ENCODE measurements at regions not wholly inside any gene's neighbourhood (a gene's known extent, or its start where the extent isn't known, plus 50 kb on each side); places are given as distances from the start of the nearest gene placed in this dataset.

DNA sequence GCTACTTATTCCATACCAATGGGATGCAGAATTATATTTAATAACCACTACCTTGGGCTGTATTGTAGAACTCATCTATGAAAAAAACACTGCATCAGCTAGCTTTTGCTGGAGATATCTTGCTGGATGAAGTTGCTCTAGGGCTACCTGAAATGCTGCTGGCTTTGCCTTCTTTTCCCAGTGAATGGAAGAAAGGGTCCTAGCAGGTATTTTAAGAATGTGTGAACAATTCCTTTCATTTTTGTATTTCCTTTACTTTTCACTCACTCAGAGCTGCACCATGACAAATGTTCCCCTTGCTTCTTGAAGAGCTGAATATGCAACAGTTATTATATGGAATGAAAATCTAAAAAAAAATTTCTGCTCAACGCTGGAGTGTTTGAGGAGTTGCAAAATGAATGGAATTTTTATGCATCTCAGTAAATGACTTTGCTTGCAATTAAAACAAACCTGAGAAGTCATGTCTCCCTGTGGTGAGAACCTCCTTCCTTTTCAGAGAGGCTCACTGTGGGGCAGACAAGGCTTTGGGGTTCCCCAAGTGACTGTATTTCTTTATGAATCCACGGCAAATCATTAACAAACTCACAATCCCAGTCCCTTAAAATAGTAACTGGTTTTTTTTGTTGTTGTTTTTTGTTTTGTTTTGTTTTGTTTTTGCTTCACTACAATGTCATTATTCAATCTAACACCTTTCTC, 566.8 kb upstream of the KIRREL3 start:
- DNase-seq: no peak

GRCh38 chr11:127564810-127565209, 564.2 kb upstream of the KIRREL3 start:
- DNase-seq: no peak

- DNase-seq: no peak
Observed at GRCh38 chr11:127559978-127560377, 559.4 kb upstream of the KIRREL3 start.

- DNase-seq: no peak
Observed at GRCh38 chr11:127552446-127552845, 551.9 kb upstream of the KIRREL3 start.

- DNase-seq: no peak
Observed at GRCh38 chr11:127531167-127531566, 530.6 kb upstream of the KIRREL3 start.

GRCh38 chr11:127528297-127528696, 527.7 kb upstream of the KIRREL3 start:
- no peak for DNase-seq

DNA sequence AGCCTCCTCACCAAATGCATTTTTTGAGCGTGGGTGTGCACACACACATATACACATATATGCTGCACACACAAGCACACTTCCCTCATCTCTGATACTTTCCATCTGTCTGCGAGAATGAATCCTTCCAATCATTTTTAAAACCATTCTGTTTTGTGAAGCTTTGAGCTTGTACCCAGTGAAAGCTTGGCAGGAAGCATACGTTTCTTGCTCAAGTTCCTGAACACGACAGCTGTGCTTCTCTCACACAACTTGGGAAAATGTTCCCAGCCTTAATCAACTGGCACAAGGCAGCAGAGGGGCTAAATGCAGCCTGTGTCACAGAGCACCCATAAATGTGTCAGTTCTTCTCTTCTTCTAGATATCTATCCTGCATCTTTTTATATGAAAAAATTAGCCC, 524.0 kb upstream of the KIRREL3 start:
- DNase-seq: no peak

DNA sequence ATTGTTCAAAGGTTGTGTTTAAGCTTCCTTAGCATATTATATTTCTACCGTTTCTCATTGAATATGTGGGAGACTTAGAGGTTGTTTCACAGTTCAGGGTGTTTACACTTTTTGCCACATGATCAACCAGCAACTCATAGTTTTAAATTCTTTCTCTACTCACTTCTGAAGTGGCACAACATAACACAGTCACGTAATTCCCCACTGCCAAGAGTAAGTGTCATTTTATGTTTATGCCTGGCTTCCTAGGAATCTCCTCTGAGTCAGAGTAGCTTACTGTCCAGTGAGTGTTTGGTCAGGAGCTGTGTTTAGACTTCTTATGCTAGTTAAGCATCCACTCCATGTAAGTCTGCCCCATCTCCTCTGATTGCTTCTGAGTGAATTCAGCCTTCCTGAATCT, 520.8 kb upstream of the KIRREL3 start:
- no peak for DNase-seq

- DNase-seq: no peak
Observed at GRCh38 chr11:127507851-127508250, 507.3 kb upstream of the KIRREL3 start.

DNA sequence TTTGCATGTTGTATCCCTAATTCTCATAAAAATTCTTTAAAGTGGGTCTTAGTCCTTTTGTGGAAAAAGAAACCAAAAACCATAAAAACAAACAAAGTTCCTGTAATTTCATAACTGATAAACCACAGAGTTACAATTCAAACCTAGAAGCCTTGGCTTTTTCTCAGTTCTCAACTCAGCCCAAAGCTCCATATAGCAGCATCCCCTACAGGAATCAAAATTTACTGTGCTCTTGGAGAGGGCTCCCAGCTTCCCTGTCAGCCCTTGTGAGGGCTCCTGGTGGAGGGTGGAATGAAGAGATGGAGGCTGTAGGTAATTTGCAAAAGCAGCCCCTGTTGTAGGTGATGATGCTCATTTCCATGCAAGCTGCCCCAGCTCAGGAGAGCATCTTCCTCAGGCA, 506.1 kb upstream of the KIRREL3 start:
- no peak for DNase-seq

GRCh38 chr11:127506126-127506525, 505.6 kb upstream of the KIRREL3 start:
- DNase-seq: no peak

DNA sequence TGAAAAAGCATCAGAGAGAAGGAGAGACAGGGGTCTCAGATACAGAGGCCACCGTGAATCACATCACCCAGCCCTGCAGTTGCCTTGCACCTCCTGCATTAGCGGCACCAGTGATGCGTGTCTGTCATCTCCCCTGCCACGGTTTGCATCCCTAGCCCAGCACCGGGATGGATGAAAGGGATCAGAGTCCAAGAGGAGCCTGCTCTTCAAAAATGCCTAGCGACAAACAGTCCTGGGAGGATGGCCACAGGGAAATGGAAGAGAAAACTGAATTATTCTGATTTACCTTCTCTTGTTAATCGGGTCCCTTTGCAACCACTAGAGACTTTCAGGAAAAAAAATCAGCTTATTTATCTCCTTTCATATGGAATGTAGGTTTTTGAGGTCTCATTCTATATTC, 495.6 kb upstream of the KIRREL3 start:
- DNase-seq: no peak

- DNase-seq: peak; percentile 13 to 63 (median 21)
Observed at GRCh38 chr11:127493330-127494022, 492.9 kb upstream of the KIRREL3 start.

DNA sequence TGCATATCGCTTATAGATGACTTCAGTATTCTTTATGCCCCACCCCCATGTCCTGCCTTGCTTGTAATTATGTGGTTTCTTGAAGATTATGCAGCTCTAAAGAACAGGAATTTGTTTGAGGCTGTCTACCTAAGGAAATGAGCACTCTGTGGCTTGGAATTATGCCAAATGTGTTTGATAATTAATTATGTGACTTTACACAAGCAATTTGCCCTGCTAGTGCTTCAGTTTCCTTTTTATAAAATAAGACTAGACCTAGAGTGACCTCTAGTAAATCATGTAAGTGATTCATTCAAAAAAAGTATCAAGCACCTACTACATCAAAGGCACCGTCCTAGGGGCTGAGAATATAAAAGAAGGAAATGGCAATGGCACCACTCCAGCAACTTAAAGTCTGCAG, 491.5 kb upstream of the KIRREL3 start:
- peak in 1 of 3 experiments; percentile 52 for DNase-seq

GRCh38 chr11:127491589-127491988, 491.0 kb upstream of the KIRREL3 start:
- no peak for DNase-seq

DNA sequence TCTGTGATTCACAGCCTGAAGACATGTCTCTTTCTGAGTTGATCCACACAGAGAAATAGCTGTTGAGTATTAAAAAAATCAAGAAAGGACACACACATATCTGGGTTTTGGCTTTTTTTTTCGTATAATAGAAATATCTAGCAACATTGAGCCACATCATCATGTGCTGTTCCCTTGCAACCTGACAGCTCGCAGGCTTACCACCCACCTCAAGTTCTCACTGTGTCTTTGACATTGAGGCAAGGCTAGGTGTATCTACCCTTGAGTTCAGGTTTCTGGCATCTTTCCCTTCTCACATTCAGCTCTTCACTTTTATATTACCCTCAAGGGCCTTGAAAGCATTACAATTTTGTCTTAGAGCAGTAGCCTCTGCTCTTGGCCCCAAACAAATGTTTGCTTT, 490.3 kb upstream of the KIRREL3 start:
- DNase-seq: no peak

GRCh38 chr11:127485541-127485940, 485.0 kb upstream of the KIRREL3 start:
- no peak for DNase-seq

- DNase-seq: no peak
Observed at GRCh38 chr11:127481391-127481790, 480.8 kb upstream of the KIRREL3 start.

GRCh38 chr11:127478826-127479225, 478.3 kb upstream of the KIRREL3 start:
- DNase-seq: no peak

GRCh38 chr11:127474766-127475165, 474.2 kb upstream of the KIRREL3 start:
- DNase-seq: no peak

DNA sequence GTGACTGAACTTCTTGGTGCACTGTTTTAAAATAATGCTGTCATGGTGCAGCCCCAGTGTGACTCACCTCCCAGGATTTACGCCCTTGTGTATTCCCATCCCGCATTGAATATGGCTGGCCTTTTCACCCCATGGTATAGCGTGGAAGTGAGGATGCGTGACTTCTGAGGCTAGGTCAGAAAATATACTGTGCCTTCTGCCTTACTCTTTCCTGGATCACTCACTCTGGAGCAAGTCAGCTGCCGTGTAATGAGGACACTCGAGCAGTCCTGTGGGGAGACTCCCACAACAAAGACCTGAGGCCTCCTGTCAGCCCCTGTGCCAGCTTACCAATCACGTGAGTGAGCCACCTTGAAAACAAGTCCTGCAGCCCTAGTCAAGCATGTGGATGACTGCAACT, 471.9 kb upstream of the KIRREL3 start:
- DNase-seq: no peak

DNA sequence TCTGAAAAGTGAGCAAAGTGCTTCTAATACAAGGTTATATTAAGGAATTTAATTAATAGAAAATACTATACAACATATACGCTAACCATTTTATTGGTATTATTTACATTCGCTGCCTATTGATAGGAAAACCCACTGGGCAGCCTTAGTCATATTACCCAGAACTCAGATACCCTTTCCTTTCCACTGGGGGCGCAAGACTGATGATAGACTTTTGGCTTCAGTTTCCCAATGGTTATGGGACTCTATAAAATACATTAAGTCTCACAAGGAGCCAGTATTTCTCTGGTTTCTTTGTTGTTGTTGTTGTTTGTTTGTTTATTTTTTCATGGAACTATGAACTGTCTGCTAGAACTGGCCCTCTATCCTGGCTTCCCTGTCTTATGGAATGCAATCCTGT, 471.1 kb upstream of the KIRREL3 start:
- DNase-seq: no peak

- DNase-seq: peak in 2 of 3 experiments; percentile 9 to 14
Observed at GRCh38 chr11:127470306-127470884, 469.8 kb upstream of the KIRREL3 start.

- DNase-seq: no peak
Observed at GRCh38 chr11:127464325-127464724, 463.8 kb upstream of the KIRREL3 start.

DNA sequence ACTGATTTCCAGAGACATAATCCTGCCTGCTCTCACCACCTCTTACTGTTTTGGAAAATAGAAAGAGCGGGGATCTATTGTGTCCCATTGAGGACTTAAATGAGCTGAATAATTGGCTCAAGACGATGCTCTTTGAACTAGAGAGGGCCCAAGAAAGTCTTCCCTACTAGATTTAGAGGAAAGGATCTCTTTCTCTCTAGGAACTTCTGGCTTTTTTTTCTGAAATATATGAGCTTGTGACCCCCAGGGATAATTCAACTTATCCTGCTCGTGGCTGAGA, 461.4 kb upstream of the KIRREL3 start:
- no peak for DNase-seq
